ENCODE measurements at regions not wholly inside any gene's neighbourhood (a gene's known extent, or its start where the extent isn't known, plus 50 kb on each side); places are given as distances from the start of the nearest gene placed in this dataset.

DNA sequence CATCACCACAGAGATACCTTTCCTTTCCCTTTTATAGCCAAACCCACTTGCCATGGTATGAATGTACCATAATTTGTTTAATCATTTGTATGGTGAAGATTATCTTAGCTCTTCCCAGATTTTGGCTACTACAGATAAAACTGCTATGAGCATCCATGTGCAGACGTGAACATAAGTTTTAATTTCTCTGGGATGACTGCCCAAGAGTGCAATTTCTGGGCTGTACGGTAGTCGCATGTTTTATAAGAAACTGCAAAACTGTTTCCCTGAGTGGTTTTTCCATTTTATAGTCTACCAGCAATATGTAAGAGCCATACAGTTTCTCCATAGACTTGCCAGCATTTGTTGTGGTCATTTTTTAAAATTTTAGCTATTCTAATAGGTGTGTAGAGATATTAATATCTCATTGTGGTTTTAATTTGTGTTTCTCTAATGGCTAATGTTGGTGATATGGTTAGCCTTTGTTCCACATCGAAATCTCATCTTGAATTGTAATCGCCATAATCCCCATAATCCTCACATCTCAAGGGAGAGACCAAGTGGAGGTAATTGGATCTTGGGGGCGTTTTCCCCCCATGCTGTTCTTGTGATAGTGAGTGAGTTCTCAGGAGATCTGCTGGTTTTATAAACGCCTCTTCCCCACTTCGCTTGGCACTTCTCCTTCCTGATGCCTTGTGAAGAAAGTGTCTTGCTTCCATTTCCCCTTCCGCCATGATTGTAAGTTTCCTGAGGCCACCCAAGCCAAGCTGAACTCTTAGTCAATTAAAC, 628.5 kb upstream of the KLHL29 start:
- POLR2A ChIA-PET (ENCODE audit: unreplicated experiment), result no interaction called here
- peaks cover 6% of the 10 kb centered on the region for H3K9me3 ChIP-seq (ENCODE audit: control insufficient read depth, insufficient read depth, low read length)
- H4K91ac ChIP-seq (ENCODE audit: insufficient read depth, low read depth, low read length), result no peak overlapping the region
- CTCF ChIA-PET, result no interaction called here
- no peak overlapping the region for H3K18ac ChIP-seq (ENCODE audit: low read depth, low read length)
- H3K4me1 ChIP-seq (ENCODE audit: control insufficient read depth, insufficient read depth, low read length), result no peaks in the 10 kb centered on the region
- H4K5ac ChIP-seq (ENCODE audit: low read depth, low read length), result no peak overlapping the region
- intact Hi-C loops (cut with micrococcal nuclease), result loop anchor here (5.0 kb wide), 1 partner anchor 1204 kb away; no protein-coding TSS in a partner anchor
- no peak overlapping the region for H3K4me2 ChIP-seq (ENCODE audit: low read depth, low read length)
- no TSS peak for BruUV-seq (replicated peaks)
- no peaks in the 10 kb centered on the region for H4K20me1 ChIP-seq (ENCODE audit: insufficient read depth, low read length)
- no peaks in the 10 kb centered on the region for H3K36me3 ChIP-seq (ENCODE audit: control insufficient read depth, insufficient read depth, low read length)
- no peak overlapping the region for H3K4me3 ChIP-seq (ENCODE audit: insufficient read depth, low read depth, low read length)
- no peak overlapping the region for H3K27ac ChIP-seq (ENCODE audit: insufficient read depth, low read length)
- dilution Hi-C loops (cut with HindIII; ENCODE audit: low sequenced_read_pairs, unreplicated experiment), result no loop called here
- H3K79me1 ChIP-seq (ENCODE audit: low read depth in 1 of 2, low read length in 2 of 2), result no peaks in the 10 kb centered on the region
- TF ChIP-seq RFX5 (IDR thresholded peaks at IDR 0.05; ENCODE audit: low read depth, low read length) (no peak), POLR2A (IDR thresholded peaks at IDR 0.05; ENCODE audit: low read depth, low read length) (no peak), CEBPB (IDR thresholded peaks at IDR 0.05; ENCODE audit: low read depth, low read length) (no peak), RAD21 (IDR thresholded peaks at IDR 0.05; ENCODE audit: low read length) (no peak), BHLHE40 (IDR thresholded peaks at IDR 0.05; ENCODE audit: low read depth, low read length) (no peak)
- TF ChIP-seq, protein P1, sequence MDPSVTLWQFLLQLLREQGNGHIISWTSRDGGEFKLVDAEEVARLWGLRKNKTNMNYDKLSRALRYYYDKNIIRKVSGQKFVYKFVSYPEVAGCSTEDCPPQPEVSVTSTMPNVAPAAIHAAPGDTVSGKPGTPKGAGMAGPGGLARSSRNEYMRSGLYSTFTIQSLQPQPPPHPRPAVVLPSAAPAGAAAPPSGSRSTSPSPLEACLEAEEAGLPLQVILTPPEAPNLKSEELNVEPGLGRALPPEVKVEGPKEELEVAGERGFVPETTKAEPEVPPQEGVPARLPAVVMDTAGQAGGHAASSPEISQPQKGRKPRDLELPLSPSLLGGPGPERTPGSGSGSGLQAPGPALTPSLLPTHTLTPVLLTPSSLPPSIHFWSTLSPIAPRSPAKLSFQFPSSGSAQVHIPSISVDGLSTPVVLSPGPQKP (IDR thresholded peaks at IDR 0.05; ENCODE audit: borderline replicate concordance, low read depth, low read length), result no peak
- TF ChIP-seq, protein P2, sequence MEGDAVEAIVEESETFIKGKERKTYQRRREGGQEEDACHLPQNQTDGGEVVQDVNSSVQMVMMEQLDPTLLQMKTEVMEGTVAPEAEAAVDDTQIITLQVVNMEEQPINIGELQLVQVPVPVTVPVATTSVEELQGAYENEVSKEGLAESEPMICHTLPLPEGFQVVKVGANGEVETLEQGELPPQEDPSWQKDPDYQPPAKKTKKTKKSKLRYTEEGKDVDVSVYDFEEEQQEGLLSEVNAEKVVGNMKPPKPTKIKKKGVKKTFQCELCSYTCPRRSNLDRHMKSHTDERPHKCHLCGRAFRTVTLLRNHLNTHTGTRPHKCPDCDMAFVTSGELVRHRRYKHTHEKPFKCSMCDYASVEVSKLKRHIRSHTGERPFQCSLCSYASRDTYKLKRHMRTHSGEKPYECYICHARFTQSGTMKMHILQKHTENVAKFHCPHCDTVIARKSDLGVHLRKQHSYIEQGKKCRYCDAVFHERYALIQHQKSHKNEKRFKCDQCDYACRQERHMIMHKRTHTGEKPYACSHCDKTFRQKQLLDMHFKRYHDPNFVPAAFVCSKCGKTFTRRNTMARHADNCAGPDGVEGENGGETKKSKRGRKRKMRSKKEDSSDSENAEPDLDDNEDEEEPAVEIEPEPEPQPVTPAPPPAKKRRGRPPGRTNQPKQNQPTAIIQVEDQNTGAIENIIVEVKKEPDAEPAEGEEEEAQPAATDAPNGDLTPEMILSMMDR (conservative IDR thresholded peaks at IDR 0.05; ENCODE audit: low read depth, low read length), result no peak
- H2AK5ac ChIP-seq (ENCODE audit: low read depth, low read length), result no peak overlapping the region
- no peak overlapping the region for H2BK5ac ChIP-seq (ENCODE audit: low read depth, low read length, poor library complexity, severe bottlenecking)
- H2BK20ac ChIP-seq (ENCODE audit: low read depth, low read length), result no peak overlapping the region
- no peak for DNase-seq
- no peaks in the 10 kb centered on the region for H3K9me1 ChIP-seq (ENCODE audit: insufficient read depth, low read length)
- H2BK15ac ChIP-seq (ENCODE audit: low read depth, low read length), result no peak overlapping the region
- H2AFZ ChIP-seq (replicated peaks; ENCODE audit: low read length, poor library complexity), result no peak overlapping the region
- H3K27me3 ChIP-seq (ENCODE audit: control insufficient read depth, insufficient read depth, low read length), result no peaks in the 10 kb centered on the region
- H3K14ac ChIP-seq (replicated peaks; ENCODE audit: low read depth, low read length), result no peak overlapping the region
- no peak for ATAC-seq (ENCODE audit: low read depth)
- H4K8ac ChIP-seq (ENCODE audit: low read depth in 2 of 2, low read length in 2 of 2), result no peak overlapping the region
- no peak overlapping the region for H3K23ac ChIP-seq (ENCODE audit: low read depth, low read length)
- H3K56ac ChIP-seq (ENCODE audit: extremely low read depth, insufficient read depth, low read length), result no peak overlapping the region
- no peak overlapping the region for H3K4ac ChIP-seq (ENCODE audit: low read depth, low read length)
- in situ Hi-C loops (cut with MboI; ENCODE audit: low sequenced_read_pairs), result no loop called here
- no peak overlapping the region for H2BK120ac ChIP-seq (ENCODE audit: low read depth, low read length)
- no peak overlapping the region for H2AK9ac ChIP-seq (replicated peaks; ENCODE audit: low read depth, low read length, poor library complexity)
- no CpG with 5 or more reads among the region's 9 CpGs for WGBS, 2 experiments (ENCODE audit: extremely low coverage in 2 of 2, insufficient read length in 1 of 2)
- H3K9ac ChIP-seq (ENCODE audit: low read depth, low read length), result no peak overlapping the region

All from IMR-90 (cell line).